ENCODE measurements at regions not wholly inside any gene's neighbourhood (a gene's known extent, or its start where the extent isn't known, plus 50 kb on each side); places are given as distances from the start of the nearest gene placed in this dataset.
A peak's percentile ranks its signal among the peaks of the same experiment; 100 is the strongest.

- POLR2A ChIA-PET (ENCODE audit: unreplicated experiment) = no interaction called here
- in situ Hi-C loops (cut with MboI; ENCODE audit: low sequenced_read_pairs) (no loop called here), dilution Hi-C loops (cut with HindIII; ENCODE audit: low sequenced_read_pairs, unreplicated experiment) (no loop called here)
Measured at GRCh38 chr16:65876056-65876408, 490.5 kb upstream of the CDH5 start.

More at GRCh38 chr16:65876056-65876408, 490.5 kb upstream of the CDH5 start:
- TF ChIP-seq CTCF (conservative IDR thresholded peaks at IDR 0.05; ENCODE audit: low read depth, low read length) (no peak), CEBPB (IDR thresholded peaks at IDR 0.05; ENCODE audit: low read depth, low read length) (no peak), BHLHE40 (IDR thresholded peaks at IDR 0.05; ENCODE audit: low read depth, low read length) (no peak), FOS (IDR thresholded peaks at IDR 0.05; ENCODE audit: low read depth, low read length) (no peak), MAFK (IDR thresholded peaks at IDR 0.05; ENCODE audit: low read depth, low read length) (no peak), NFE2L2 (IDR thresholded peaks at IDR 0.05; ENCODE audit: low read depth, low read length) (no peak), MXI1 (IDR thresholded peaks at IDR 0.05; ENCODE audit: borderline replicate concordance, low read depth, low read length) (no peak), POLR2A (IDR thresholded peaks at IDR 0.05; ENCODE audit: low read depth, low read length) (no peak), CHD1 (IDR thresholded peaks at IDR 0.05; ENCODE audit: low read depth, low read length) (no peak), RAD21 (IDR thresholded peaks at IDR 0.05; ENCODE audit: low read length) (no peak), ELK1 (IDR thresholded peaks at IDR 0.05; ENCODE audit: borderline replicate concordance, low read depth, low read length) (no peak)
- TF ChIP-seq, protein P1, sequence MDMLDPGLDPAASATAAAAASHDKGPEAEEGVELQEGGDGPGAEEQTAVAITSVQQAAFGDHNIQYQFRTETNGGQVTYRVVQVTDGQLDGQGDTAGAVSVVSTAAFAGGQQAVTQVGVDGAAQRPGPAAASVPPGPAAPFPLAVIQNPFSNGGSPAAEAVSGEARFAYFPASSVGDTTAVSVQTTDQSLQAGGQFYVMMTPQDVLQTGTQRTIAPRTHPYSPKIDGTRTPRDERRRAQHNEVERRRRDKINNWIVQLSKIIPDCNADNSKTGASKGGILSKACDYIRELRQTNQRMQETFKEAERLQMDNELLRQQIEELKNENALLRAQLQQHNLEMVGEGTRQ (IDR thresholded peaks at IDR 0.05; ENCODE audit: low read depth, low read length) = no peak
- H3K4me3 ChIP-seq (ENCODE audit: insufficient read depth, low read depth, low read length) = no peak overlapping the region
- no peaks in the 10 kb centered on the region for H3K79me1 ChIP-seq (ENCODE audit: low read depth in 1 of 2, low read length in 2 of 2)
- H3K36me3 ChIP-seq (ENCODE audit: control insufficient read depth, insufficient read depth, low read length) = no peaks in the 10 kb centered on the region
- CTCF ChIA-PET = no interaction called here
- no peak overlapping the region for H2AFZ ChIP-seq (replicated peaks; ENCODE audit: low read length, poor library complexity)
- H3K27me3 ChIP-seq (ENCODE audit: control insufficient read depth, insufficient read depth, low read length) = peaks cover 8% of the 10 kb centered on the region
- H4K5ac ChIP-seq (ENCODE audit: low read depth, low read length) = no peak overlapping the region
- H4K20me1 ChIP-seq (ENCODE audit: insufficient read depth, low read length) = no peaks in the 10 kb centered on the region
- H4K91ac ChIP-seq (ENCODE audit: insufficient read depth, low read depth, low read length) = no peak overlapping the region
- intact Hi-C loops (cut with micrococcal nuclease) = no loop called here
- no peak overlapping the region for H2BK5ac ChIP-seq (ENCODE audit: low read depth, low read length, poor library complexity, severe bottlenecking)
- peak; percentile 51 for DNase-seq
- no peak overlapping the region for H4K8ac ChIP-seq (ENCODE audit: low read depth in 2 of 2, low read length in 2 of 2)
- no peak overlapping the region for H3K4me2 ChIP-seq (ENCODE audit: low read depth, low read length)
- BruUV-seq (replicated peaks) = no TSS peak
- H2BK120ac ChIP-seq (ENCODE audit: low read depth, low read length) = no peak overlapping the region
- H3K9me3 ChIP-seq (ENCODE audit: control insufficient read depth, insufficient read depth, low read length) = no peaks in the 10 kb centered on the region
- WGBS, 2 experiments (ENCODE audit: extremely low coverage in 2 of 2, insufficient read length in 1 of 2) = no CpG with 5 or more reads among the region's 3 CpGs
- no peak overlapping the region; the same call in 1 of the 2 replicates for H3K23ac ChIP-seq (ENCODE audit: low read depth, low read length)
- H2AK5ac ChIP-seq (ENCODE audit: low read depth, low read length) = no peak overlapping the region
- no peak overlapping the region for H2BK20ac ChIP-seq (ENCODE audit: low read depth, low read length)
- no peak overlapping the region for H2BK15ac ChIP-seq (ENCODE audit: low read depth, low read length)
- H2AK9ac ChIP-seq (replicated peaks; ENCODE audit: low read depth, low read length, poor library complexity) = no peak overlapping the region
- ATAC-seq (ENCODE audit: low read depth) = no peak; the same call in 1 of the 2 replicates
- no peaks in the 10 kb centered on the region for H3K9me1 ChIP-seq (ENCODE audit: insufficient read depth, low read length)
- H3K56ac ChIP-seq (ENCODE audit: extremely low read depth, insufficient read depth, low read length) = no peak overlapping the region
- H3K4me1 ChIP-seq (ENCODE audit: control insufficient read depth, insufficient read depth, low read length) = no peaks in the 10 kb centered on the region
- H3K27ac ChIP-seq (ENCODE audit: insufficient read depth, low read length) = no peak overlapping the region
- H3K14ac ChIP-seq (replicated peaks; ENCODE audit: low read depth, low read length) = no peak overlapping the region
- H3K9ac ChIP-seq (ENCODE audit: low read depth, low read length) = no peak overlapping the region
- H3K18ac ChIP-seq (ENCODE audit: low read depth, low read length) = no peak overlapping the region
- no peak overlapping the region for H3K4ac ChIP-seq (ENCODE audit: low read depth, low read length)
